K562 (cell line): ENCODE measurements at regions not wholly inside any gene's neighbourhood (a gene's known extent, or its start where the extent isn't known, plus 50 kb on each side); places are given as distances from the start of the nearest gene placed in this dataset.

Source experiments
- CHCHD3 ChIP-seq: fragments of 250-450 bp; sonication (Bioruptor Pico); IDR thresholded peaks from 2 replicates; pipeline ENCODE4 v2.1.2; 2022; ENCODE audit warnings: mild to moderate bottlenecking
- EP300 ChIP-seq: IDR thresholded peaks from 2 replicates; pipeline ENCODE4 v1.6.1; 2012; ENCODE audit warnings: low read length, improper control_type of control experiment
- JUND ChIP-seq, 2 experiments: IDR thresholded peaks; 2 replicates in 1 of 2; 3 replicates in 1 of 2; pipeline ENCODE4 v1.6.1; 2011; ENCODE audit warnings: borderline replicate concordance in 2 of 2, low read depth in 2 of 2, low read length in 2 of 2, improper control_type of control experiment in 1 of 2, missing biosample characterization in 1 of 2, missing genetic modification characterization in 1 of 2, missing genetic modification reagents in 1 of 2
- TBP ChIP-seq: optimal IDR thresholded peaks from 2 replicates; pipeline ENCODE3; 2011; ENCODE audit warnings: low read depth, low read length, improper control_type of control experiment
- TF ChIP-seq, protein P1 (sequence below), 3 experiments: IDR thresholded peaks in 2 of 3; conservative IDR thresholded peaks in 1 of 3; 2 replicates each; pipeline ENCODE4 v1.5.1; 2011 to 2012; ENCODE audit warnings: low read length in 3 of 3, mild to moderate bottlenecking in 3 of 3, control low read depth in 2 of 3, improper control_type of control experiment in 1 of 3, inconsistent platforms in 1 of 3, low read depth in 1 of 3, mixed read lengths in 1 of 3, moderate library complexity in 1 of 3; ENCODE audit not compliant: insufficient read depth in 2 of 3

DNA sequence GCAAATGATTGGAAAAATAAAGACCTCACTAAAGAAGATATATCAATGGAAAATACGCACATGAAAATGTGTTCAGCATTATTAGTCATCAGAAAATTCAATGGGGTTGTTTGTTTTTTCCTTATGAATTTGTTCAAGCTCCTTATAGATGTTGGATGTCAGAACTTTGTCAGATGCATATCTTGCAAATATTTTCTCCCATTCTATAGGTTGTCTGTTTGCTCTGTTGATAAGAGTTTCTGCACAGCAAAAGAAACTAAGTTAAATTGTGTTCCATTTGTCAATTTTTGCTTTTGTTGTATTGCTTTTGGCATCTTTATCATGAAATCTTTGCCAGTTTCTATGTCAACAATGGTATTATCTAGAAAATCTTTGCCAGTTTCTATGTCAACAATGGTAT, 633.9 kb upstream of the CHORDC1 start:
- TF ChIP-seq JUND (IDR thresholded peaks at IDR 0.05; ENCODE audit: borderline replicate concordance, low read depth, low read length), result no peak
- no peak for TF ChIP-seq JUND (tag; IDR thresholded peaks at IDR 0.05; ENCODE audit: borderline replicate concordance, low read depth, low read length)
- TF ChIP-seq EP300, result no peak
- TF ChIP-seq, protein P1, sequence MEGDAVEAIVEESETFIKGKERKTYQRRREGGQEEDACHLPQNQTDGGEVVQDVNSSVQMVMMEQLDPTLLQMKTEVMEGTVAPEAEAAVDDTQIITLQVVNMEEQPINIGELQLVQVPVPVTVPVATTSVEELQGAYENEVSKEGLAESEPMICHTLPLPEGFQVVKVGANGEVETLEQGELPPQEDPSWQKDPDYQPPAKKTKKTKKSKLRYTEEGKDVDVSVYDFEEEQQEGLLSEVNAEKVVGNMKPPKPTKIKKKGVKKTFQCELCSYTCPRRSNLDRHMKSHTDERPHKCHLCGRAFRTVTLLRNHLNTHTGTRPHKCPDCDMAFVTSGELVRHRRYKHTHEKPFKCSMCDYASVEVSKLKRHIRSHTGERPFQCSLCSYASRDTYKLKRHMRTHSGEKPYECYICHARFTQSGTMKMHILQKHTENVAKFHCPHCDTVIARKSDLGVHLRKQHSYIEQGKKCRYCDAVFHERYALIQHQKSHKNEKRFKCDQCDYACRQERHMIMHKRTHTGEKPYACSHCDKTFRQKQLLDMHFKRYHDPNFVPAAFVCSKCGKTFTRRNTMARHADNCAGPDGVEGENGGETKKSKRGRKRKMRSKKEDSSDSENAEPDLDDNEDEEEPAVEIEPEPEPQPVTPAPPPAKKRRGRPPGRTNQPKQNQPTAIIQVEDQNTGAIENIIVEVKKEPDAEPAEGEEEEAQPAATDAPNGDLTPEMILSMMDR (IDR thresholded peaks at IDR 0.05 in 2 of 3, conservative IDR thresholded peaks at IDR 0.05 in 1 of 3; ENCODE audit: insufficient read depth in 2 of 3, low read depth in 1 of 3, low read length in 3 of 3), result no peak
- TF ChIP-seq TBP, result no peak
- TF ChIP-seq CHCHD3, result no peak
